ENCODE measurements at regions not wholly inside any gene's neighbourhood (a gene's known extent, or its start where the extent isn't known, plus 50 kb on each side); places are given as distances from the start of the nearest gene placed in this dataset.

DNA sequence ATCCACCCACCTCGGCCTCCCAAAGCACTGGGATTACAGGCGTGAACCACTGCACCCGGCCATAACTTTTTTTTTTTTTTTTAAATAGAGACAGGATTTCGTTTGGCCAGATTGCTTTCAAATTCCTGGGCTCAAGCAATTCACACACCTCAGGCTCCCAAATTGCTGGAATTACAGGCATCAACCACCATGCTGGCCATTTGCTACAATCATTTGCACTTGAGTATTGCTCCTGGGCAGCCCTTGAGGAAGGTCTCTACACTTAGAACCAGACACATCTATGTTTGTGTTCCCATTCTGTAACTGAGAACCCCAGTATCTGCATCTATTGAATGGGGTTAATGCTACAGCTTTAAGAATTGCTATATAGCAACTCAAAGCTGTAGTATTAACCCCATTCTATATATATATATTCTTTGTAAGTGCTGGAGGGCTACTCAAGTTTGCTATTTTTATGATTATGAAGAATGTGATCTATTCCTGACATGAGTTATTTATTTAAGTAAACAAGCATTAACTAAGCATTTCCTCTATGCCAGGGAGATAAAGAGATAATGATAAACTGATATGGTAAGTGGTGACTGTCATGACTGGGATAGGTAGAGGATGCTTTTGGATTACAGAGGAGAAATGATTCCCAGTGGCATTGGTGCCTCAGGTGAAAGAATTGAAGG is 496.5 kb upstream of the TNC start:
- TF ChIP-seq, protein P1, sequence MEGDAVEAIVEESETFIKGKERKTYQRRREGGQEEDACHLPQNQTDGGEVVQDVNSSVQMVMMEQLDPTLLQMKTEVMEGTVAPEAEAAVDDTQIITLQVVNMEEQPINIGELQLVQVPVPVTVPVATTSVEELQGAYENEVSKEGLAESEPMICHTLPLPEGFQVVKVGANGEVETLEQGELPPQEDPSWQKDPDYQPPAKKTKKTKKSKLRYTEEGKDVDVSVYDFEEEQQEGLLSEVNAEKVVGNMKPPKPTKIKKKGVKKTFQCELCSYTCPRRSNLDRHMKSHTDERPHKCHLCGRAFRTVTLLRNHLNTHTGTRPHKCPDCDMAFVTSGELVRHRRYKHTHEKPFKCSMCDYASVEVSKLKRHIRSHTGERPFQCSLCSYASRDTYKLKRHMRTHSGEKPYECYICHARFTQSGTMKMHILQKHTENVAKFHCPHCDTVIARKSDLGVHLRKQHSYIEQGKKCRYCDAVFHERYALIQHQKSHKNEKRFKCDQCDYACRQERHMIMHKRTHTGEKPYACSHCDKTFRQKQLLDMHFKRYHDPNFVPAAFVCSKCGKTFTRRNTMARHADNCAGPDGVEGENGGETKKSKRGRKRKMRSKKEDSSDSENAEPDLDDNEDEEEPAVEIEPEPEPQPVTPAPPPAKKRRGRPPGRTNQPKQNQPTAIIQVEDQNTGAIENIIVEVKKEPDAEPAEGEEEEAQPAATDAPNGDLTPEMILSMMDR (IDR thresholded peaks at IDR 0.05; ENCODE audit: extremely low read depth, insufficient read depth, missing control alignments): no peak
- DNase-seq (ENCODE audit: low spot score): no peak
- in situ Hi-C loops (cut with MboI; ENCODE audit: low pct_unique_long_range_greater_than_20kb, low sequenced_read_pairs, unreplicated experiment): no loop called here

DNA sequence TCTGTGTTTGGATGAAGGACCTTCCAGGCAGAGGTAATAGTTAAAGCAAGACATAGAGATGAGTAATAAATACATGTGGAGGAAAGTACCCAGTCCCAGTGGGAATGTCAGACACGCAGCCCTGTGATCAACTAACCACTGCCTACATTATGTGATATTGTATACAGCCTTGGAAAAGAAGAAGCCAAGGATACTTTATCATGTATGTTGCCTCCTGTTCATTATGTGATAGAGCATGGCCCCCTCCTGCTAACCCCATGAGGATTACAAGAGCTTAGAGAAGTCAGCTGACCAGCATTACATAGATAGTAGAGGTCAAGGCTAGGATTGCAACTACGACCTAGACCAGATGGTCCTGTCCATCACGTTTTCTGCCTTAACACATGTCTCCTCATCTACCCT is 497.0 kb upstream of the TNC start:
- TF ChIP-seq, protein P1 (IDR thresholded peaks at IDR 0.05; ENCODE audit: extremely low read depth, insufficient read depth, missing control alignments): no peak
- in situ Hi-C loops (cut with MboI; ENCODE audit: low pct_unique_long_range_greater_than_20kb, low sequenced_read_pairs, unreplicated experiment): no loop called here
- DNase-seq (ENCODE audit: low spot score): no peak

DNA sequence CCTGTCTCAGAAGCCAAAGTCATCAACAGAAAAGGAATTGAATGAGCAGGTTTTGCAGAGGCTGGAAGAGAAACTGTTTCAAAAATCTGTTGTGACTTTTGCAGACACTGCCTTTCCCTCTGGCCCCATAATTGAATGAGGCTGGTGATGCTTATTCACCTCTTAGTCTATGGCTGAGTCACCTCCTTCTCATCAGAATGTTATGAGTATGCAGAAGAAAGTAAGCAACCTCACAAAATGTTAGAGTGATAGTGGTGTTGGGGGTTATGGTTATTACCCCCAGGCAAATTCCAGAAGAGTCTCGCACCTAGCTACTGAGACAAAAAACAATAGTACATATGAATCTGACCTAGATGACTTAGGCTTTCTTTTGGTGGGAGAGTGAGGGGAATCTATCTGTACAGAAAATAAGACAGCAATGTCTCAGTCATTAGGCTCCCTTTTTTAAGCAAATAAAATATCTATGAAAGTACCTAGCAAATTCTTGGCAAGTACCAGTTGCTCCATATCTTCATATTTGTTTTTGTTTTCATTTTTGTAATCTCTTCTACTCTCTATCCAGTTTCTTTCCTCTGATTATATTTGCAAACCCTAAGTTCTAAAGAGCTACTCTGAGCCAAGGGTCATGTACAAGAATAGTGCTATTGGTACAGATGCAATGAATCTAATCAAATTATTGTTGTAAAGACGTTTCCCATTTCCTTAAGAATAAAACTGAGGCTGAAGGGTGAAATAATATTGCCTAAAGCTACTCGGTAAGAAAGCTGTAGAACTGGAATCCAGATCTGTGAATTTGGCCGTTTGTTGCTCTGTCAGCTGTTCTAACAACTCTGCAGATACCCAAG is 498.1 kb upstream of the TNC start:
- in situ Hi-C loops (cut with MboI; ENCODE audit: low pct_unique_long_range_greater_than_20kb, low sequenced_read_pairs, unreplicated experiment): no loop called here
- DNase-seq (ENCODE audit: low spot score): no peak
- TF ChIP-seq, protein P1 (IDR thresholded peaks at IDR 0.05; ENCODE audit: extremely low read depth, insufficient read depth, missing control alignments): no peak

DNA sequence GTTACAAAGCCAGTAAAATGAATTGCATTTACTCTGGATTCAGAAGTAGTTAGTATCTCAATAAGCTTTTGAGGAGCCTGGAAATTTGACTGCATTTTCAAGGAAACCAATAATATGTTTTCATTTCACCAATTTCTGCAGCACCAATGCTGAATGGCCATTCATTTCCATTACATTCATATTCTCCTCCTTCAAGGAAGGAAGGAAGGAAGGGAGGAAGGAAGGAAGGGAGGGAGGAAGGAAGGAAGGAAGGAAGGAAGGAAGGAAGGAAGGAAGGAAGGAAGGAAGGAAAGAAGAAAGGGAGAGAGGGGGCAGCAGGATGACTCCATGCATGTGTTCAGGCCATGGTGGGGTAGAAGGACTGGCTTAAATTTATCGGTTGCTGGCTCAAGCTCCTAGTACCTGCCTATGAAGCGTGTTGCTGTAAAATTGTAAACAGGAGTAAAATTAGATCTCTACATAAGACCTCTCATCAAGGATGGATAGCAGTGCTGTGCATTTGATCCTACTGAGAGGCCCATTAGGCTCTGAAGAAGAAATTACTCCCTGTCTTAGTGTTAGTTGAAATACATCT is 498.8 kb upstream of the TNC start:
- in situ Hi-C loops (cut with MboI; ENCODE audit: low pct_unique_long_range_greater_than_20kb, low sequenced_read_pairs, unreplicated experiment): no loop called here
- no peak for DNase-seq (ENCODE audit: low spot score)
- TF ChIP-seq, protein P1 (IDR thresholded peaks at IDR 0.05; ENCODE audit: extremely low read depth, insufficient read depth, missing control alignments): no peak

DNA sequence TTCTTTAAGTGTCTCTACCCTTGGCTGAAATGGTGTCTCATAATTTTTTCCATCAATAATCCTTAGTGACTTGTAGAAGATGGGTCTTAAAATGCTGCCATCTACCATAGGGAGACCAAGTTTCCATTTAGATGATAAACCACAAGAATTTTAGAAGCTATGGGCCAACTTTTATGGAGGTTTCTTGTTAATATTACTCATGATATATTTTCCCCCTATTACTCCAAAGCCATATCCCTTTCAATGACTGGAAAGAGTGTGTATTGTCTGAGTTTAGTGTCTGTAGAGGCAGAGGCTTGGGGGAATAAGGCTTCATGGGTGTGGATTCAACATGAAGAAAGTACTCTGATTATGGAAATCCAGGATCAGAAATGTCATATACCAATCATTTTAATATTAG is 507.3 kb upstream of the TNC start:
- in situ Hi-C loops (cut with MboI; ENCODE audit: low pct_unique_long_range_greater_than_20kb, low sequenced_read_pairs, unreplicated experiment): no loop called here
- no peak for DNase-seq (ENCODE audit: low spot score)
- TF ChIP-seq, protein P1 (IDR thresholded peaks at IDR 0.05; ENCODE audit: extremely low read depth, insufficient read depth, missing control alignments): no peak

DNA sequence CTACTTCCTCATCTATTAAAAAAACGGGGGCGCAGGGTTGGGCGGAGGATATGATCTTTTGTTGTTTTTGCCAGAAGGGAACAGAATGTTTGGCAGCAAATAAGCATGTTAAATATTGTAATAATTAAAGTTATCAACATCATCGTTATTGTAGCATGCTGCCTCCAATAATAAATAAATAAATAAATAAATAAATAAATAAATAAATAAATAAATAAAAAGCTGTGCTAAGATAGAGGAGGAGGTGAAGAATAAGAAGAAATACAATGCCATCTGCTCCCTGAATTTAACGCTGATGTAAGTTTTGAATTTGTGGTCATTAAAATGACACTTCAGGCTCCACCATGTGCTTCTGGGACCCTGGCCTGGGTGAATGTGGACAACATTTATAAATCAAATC is 508.0 kb upstream of the TNC start:
- TF ChIP-seq, protein P1 (IDR thresholded peaks at IDR 0.05; ENCODE audit: extremely low read depth, insufficient read depth, missing control alignments): no peak
- DNase-seq (ENCODE audit: low spot score): no peak
- in situ Hi-C loops (cut with MboI; ENCODE audit: low pct_unique_long_range_greater_than_20kb, low sequenced_read_pairs, unreplicated experiment): no loop called here
